ENCODE measurements at regions not wholly inside any gene's neighbourhood (a gene's known extent, or its start where the extent isn't known, plus 50 kb on each side); places are given as distances from the start of the nearest gene placed in this dataset.

DNA sequence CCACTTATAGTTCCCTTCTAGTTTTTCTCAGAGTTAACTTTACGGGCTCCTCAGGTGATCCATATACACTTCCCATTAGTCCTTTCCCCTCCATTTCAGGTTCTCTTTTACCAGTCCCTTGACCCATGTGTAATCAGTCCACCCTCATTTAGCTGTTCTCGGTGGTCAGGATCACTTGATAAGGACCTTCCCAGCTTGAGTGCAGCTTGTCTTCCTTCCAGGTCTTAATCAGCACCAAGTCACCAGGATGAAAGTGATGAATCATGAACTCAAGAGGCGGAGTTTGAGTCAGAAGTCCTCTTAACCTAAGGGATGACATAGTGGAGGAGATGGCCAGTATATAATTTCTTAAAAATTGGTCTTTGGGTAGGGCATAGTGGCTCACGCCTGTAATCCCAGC is 63.1 kb upstream of the CNTNAP2 start (continued):
- TF ChIP-seq, protein P1, sequence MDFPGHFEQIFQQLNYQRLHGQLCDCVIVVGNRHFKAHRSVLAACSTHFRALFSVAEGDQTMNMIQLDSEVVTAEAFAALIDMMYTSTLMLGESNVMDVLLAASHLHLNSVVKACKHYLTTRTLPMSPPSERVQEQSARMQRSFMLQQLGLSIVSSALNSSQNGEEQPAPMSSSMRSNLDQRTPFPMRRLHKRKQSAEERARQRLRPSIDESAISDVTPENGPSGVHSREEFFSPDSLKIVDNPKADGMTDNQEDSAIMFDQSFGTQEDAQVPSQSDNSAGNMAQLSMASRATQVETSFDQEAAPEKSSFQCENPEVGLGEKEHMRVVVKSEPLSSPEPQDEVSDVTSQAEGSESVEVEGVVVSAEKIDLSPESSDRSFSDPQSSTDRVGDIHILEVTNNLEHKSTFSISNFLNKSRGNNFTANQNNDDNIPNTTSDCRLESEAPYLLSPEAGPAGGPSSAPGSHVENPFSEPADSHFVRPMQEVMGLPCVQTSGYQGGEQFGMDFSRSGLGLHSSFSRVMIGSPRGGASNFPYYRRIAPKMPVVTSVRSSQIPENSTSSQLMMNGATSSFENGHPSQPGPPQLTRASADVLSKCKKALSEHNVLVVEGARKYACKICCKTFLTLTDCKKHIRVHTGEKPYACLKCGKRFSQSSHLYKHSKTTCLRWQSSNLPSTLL (IDR thresholded peaks at IDR 0.05) = no peak
- no peak for TF ChIP-seq PHF21A (IDR thresholded peaks at IDR 0.05; ENCODE audit: borderline replicate concordance, low read depth)
- peak; percentile 92 for TF ChIP-seq C11orf30 (IDR thresholded peaks at IDR 0.05; ENCODE audit: low read depth)
- 0 out of 2 replicates have a peak, but pooled peaks have one; percentile 26 for TF ChIP-seq ZNF175 (CRISPR knock-in tag; IDR thresholded peaks at IDR 0.05; ENCODE audit: low read depth)
- TF ChIP-seq SETDB1 (IDR thresholded peaks at IDR 0.05; ENCODE audit: low read length) = no peak
- no peak for TF ChIP-seq ZFP30 (CRISPR knock-in tag; IDR thresholded peaks at IDR 0.05; ENCODE audit: borderline replicate concordance)
- TF ChIP-seq ZNF561 (CRISPR knock-in tag; conservative IDR thresholded peaks at IDR 0.05) = no peak
- no peak for TF ChIP-seq DNMT1 (IDR thresholded peaks at IDR 0.05)
- no peak for TF ChIP-seq RBBP5 (IDR thresholded peaks at IDR 0.05; ENCODE audit: borderline replicate concordance, insufficient read depth, low read length, poor library complexity, severe bottlenecking)
- no peak for TF ChIP-seq NUFIP1 (IDR thresholded peaks at IDR 0.05; ENCODE audit: partially characterized antibody)
- TF ChIP-seq HOXB6 (CRISPR knock-in tag; IDR thresholded peaks at IDR 0.05; ENCODE audit: borderline replicate concordance) = no peak
- TF ChIP-seq, protein P2, sequence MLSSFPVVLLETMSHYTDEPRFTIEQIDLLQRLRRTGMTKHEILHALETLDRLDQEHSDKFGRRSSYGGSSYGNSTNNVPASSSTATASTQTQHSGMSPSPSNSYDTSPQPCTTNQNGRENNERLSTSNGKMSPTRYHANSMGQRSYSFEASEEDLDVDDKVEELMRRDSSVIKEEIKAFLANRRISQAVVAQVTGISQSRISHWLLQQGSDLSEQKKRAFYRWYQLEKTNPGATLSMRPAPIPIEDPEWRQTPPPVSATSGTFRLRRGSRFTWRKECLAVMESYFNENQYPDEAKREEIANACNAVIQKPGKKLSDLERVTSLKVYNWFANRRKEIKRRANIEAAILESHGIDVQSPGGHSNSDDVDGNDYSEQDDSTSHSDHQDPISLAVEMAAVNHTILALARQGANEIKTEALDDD (IDR thresholded peaks at IDR 0.05) = peak; percentile 98
- TF ChIP-seq ZNF408 (CRISPR knock-in tag; IDR thresholded peaks at IDR 0.05; ENCODE audit: low read depth) = no peak
- TF ChIP-seq ZNF347 (CRISPR knock-in tag; IDR thresholded peaks at IDR 0.05; ENCODE audit: low read depth) = no peak
- TF ChIP-seq KLF13 (tag; IDR thresholded peaks at IDR 0.05; ENCODE audit: borderline replicate concordance, low read depth) = no peak
- TF ChIP-seq TAL1 (IDR thresholded peaks at IDR 0.05) = peak; percentile 73
- TF ChIP-seq, protein P3, sequence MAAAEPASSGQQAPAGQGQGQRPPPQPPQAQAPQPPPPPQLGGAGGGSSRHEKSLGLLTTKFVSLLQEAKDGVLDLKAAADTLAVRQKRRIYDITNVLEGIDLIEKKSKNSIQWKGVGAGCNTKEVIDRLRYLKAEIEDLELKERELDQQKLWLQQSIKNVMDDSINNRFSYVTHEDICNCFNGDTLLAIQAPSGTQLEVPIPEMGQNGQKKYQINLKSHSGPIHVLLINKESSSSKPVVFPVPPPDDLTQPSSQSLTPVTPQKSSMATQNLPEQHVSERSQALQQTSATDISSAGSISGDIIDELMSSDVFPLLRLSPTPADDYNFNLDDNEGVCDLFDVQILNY (CRISPR knock-in tag; IDR thresholded peaks at IDR 0.05) = no peak
- no peak for TF ChIP-seq ZNF41 (CRISPR knock-in tag; conservative IDR thresholded peaks at IDR 0.05)
- TF ChIP-seq, protein P4, sequence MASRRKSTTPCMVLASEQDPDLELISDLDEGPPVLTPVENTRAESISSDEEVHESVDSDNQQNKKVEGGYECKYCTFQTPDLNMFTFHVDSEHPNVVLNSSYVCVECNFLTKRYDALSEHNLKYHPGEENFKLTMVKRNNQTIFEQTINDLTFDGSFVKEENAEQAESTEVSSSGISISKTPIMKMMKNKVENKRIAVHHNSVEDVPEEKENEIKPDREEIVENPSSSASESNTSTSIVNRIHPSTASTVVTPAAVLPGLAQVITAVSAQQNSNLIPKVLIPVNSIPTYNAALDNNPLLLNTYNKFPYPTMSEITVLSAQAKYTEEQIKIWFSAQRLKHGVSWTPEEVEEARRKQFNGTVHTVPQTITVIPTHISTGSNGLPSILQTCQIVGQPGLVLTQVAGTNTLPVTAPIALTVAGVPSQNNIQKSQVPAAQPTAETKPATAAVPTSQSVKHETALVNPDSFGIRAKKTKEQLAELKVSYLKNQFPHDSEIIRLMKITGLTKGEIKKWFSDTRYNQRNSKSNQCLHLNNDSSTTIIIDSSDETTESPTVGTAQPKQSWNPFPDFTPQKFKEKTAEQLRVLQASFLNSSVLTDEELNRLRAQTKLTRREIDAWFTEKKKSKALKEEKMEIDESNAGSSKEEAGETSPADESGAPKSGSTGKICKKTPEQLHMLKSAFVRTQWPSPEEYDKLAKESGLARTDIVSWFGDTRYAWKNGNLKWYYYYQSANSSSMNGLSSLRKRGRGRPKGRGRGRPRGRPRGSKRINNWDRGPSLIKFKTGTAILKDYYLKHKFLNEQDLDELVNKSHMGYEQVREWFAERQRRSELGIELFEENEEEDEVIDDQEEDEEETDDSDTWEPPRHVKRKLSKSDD (conservative IDR thresholded peaks at IDR 0.05; ENCODE audit: low read length) = no peak
- peak; percentile 6 for TF ChIP-seq FOS (IDR thresholded peaks at IDR 0.05; ENCODE audit: extremely low read depth, insufficient read length)

Data from K562 (cell line).